ENCODE measurements at regions not wholly inside any gene's neighbourhood (a gene's known extent, or its start where the extent isn't known, plus 50 kb on each side); places are given as distances from the start of the nearest gene placed in this dataset.

DNA sequence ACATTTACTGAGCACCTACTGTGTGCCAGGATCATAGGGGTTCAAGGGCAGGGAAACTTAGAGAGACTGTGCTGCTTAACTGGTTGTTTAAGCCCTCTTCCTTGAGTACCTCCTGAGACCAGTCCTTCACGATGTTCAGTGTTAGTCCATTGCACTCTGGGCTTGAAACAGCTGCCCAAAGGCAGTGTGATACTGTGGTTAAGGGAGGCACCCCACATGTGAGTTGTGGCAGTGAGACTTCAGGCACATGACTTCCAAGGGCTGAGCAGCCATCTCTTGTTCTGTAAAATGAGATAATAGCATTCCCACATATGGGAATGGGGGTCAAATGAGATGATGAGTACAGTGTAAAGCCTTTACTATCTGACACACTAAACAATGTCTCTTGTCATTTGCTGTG lies 75.1 kb downstream of the LINGO1 start:
- no peaks in the 10 kb centered on the region for H3K9me3 Mint-ChIP-seq
- no peak overlapping the region for H3K27ac Mint-ChIP-seq
- H3K27me3 Mint-ChIP-seq (ENCODE audit: low read depth) = no peaks in the 10 kb centered on the region
- no peaks in the 10 kb centered on the region for H3K36me3 Mint-ChIP-seq (ENCODE audit: low read depth)
- intact Hi-C loops (cut with micrococcal nuclease) = no loop called here
- H3K4me3 Mint-ChIP-seq (ENCODE audit: low read depth) = no peak overlapping the region
- no peak for DNase-seq (ENCODE audit: low spot score)
- no peaks in the 10 kb centered on the region for H3K4me1 Mint-ChIP-seq (ENCODE audit: low read depth)

DNA sequence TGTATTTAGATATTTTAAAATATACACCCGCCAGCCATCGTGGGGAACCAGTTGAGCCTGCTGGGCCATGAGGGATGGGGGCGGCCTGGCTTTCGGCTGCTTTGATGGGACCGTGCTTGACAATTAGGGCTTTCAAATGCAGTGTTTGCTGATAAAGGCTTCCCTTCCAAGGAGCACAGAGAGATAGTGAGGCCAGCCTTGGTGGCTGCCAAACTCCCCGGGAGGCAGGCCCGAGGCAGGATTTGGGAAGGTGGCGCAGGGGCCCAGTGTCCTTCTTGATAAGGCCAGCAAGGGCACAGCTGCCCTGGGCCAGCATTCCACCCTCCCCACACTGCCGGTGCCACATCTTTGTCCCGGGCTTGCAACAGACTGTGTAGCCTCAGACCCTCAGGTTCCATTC lies 75.6 kb downstream of the LINGO1 start:
- Mint-ChIP-seq H3K27ac (no peak overlapping the region), H3K4me3 (ENCODE audit: low read depth) (no peak overlapping the region), H3K4me1 (ENCODE audit: low read depth) (no peaks in the 10 kb centered on the region), H3K9me3 (no peaks in the 10 kb centered on the region), H3K27me3 (ENCODE audit: low read depth) (no peaks in the 10 kb centered on the region), H3K36me3 (ENCODE audit: low read depth) (no peaks in the 10 kb centered on the region)
- DNase-seq (ENCODE audit: low spot score) = no peak
- intact Hi-C loops (cut with micrococcal nuclease) = no loop called here

DNA sequence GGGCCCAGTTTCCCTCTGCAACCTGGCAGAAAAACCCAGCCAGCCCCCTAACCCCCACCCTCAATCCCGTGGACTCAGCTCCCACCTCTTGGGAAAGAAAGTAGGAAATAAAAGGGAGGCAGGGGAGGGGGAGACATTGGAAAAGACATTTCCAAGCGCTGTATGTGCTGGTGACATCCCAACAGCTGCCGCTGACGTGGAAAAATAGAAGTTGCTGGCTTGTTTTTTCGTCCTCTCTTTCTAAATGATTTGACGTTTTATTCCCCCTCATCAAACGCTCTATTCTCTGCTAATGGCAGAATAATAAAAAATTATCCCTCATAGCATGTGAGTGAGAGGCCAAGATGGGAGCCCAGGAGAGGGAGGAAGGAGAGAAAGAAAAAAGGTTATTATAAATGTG lies 76.1 kb downstream of the LINGO1 start:
- Mint-ChIP-seq H3K27me3 (ENCODE audit: low read depth) (no peaks in the 10 kb centered on the region), H3K4me1 (ENCODE audit: low read depth) (no peaks in the 10 kb centered on the region), H3K27ac (no peak overlapping the region), H3K36me3 (ENCODE audit: low read depth) (no peaks in the 10 kb centered on the region), H3K9me3 (no peaks in the 10 kb centered on the region), H3K4me3 (ENCODE audit: low read depth) (no peak overlapping the region)
- no peak for DNase-seq (ENCODE audit: low spot score)
- intact Hi-C loops (cut with micrococcal nuclease) = no loop called here

DNA sequence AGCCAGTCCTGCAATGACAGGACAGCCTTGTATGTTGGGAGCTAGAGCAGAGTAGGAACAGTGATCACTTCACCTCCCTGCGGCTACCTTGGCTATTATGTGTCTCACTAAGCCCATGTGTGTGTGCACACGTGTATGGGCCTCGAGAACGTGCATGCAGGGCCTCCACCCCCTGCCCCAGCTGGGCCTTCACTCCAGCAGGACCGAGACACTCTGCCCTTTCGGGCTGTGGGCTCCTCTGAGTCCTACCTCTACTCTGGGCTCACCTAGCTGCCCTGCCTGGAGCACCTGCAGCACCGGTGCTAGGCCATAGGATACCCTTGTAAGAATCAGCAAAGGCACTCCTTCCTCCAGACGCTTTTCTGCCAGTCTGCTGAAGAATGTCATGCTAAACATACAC lies 77.5 kb downstream of the LINGO1 start:
- no peak for DNase-seq (ENCODE audit: low spot score)
- Mint-ChIP-seq H3K4me1 (ENCODE audit: low read depth) (no peaks in the 10 kb centered on the region), H3K27me3 (ENCODE audit: low read depth) (no peaks in the 10 kb centered on the region), H3K27ac (no peak overlapping the region), H3K9me3 (no peaks in the 10 kb centered on the region), H3K36me3 (ENCODE audit: low read depth) (no peaks in the 10 kb centered on the region), H3K4me3 (ENCODE audit: low read depth) (no peak overlapping the region)
- intact Hi-C loops (cut with micrococcal nuclease) = no loop called here

DNA sequence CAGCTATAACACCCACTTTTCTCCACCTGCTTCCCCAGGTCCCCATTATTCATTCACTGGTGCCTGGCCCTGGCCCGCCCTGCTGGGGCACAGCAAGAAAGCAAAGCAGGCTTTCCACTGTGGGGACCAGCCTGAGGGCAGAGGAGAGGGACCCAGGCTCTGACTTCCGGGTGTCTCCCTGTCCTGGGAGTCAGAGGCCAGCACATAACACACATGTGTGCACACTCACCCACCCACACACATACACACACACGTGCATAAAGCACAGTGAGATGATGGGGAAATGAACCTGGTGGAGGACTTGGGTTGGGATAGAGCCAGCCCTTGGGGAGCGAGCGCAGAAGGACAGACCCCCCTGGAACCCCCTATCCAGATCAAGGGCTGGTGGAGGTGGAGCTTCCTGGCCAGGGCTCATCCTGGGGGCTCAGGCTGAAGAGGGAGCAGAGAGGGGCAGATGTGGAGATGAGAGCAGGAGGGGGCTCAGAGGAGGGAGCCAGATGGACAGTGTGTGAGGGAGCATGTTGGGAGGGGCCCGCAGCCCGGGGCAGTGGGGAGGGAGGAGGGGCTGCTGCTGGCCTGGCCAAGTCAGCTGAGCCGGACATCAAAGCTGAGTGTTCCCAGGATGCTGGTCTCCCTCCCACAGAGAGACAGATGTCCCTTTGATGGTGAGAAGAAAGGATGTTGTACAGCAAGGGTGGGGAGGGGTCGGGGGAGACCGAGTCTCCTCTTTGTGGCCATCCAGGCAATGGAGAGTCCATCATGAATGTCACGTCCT lies 78.2 kb downstream of the LINGO1 start:
- no peaks in the 10 kb centered on the region for H3K36me3 Mint-ChIP-seq (ENCODE audit: low read depth)
- no peak overlapping the region for H3K27ac Mint-ChIP-seq
- intact Hi-C loops (cut with micrococcal nuclease) = no loop called here
- DNase-seq (ENCODE audit: low spot score) = no peak
- H3K9me3 Mint-ChIP-seq = no peaks in the 10 kb centered on the region
- no peaks in the 10 kb centered on the region for H3K27me3 Mint-ChIP-seq (ENCODE audit: low read depth)
- no peaks in the 10 kb centered on the region for H3K4me1 Mint-ChIP-seq (ENCODE audit: low read depth)
- no peak overlapping the region for H3K4me3 Mint-ChIP-seq (ENCODE audit: low read depth)

DNA sequence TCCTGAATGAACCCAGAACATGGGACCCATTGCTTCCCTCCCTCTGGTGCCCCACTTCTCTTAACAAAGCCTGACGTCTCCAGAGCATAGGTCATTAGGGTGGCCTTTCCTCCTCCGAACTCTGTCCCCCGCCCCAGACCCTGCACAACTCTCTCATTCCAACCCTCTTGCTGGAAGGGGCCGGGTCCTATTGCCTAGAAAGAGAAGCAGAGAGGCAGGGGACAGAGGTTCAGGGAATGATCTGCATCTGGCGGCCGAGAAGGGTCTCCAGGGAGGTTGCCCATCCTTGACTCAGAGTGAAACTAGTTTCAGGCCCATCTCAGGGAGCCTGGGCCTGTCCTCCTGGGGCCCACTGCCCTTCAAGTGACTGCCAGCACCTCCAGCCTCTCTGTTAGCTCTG lies 79.0 kb downstream of the LINGO1 start:
- no peak overlapping the region for H3K4me3 Mint-ChIP-seq (ENCODE audit: low read depth)
- intact Hi-C loops (cut with micrococcal nuclease) = no loop called here
- no peaks in the 10 kb centered on the region for H3K9me3 Mint-ChIP-seq
- H3K27me3 Mint-ChIP-seq (ENCODE audit: low read depth) = no peaks in the 10 kb centered on the region
- H3K4me1 Mint-ChIP-seq (ENCODE audit: low read depth) = no peaks in the 10 kb centered on the region
- no peak for DNase-seq (ENCODE audit: low spot score)
- H3K27ac Mint-ChIP-seq = no peak overlapping the region
- H3K36me3 Mint-ChIP-seq (ENCODE audit: low read depth) = no peaks in the 10 kb centered on the region

DNA sequence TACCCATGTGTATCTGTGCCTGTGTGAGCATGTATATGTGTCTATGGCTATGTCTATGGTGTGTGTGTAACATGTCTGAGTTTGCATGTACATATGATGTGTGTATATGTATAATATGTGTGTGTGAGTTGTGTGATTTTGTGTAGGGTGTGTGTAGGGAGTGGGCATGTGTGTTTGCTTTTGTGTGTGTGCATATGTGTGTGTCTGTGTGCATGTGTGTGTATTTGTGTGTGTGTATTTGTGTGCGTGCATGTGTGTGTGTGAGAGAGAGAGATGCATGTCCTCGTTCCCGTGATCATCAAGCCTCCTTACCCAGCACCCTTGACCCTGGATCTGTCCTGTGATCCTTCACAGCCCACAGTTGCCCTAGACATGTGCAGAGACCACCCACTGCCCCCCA lies 79.5 kb downstream of the LINGO1 start:
- intact Hi-C loops (cut with micrococcal nuclease) = no loop called here
- Mint-ChIP-seq H3K27ac (no peak overlapping the region), H3K4me3 (ENCODE audit: low read depth) (no peak overlapping the region), H3K36me3 (ENCODE audit: low read depth) (no peaks in the 10 kb centered on the region), H3K27me3 (ENCODE audit: low read depth) (no peaks in the 10 kb centered on the region), H3K9me3 (no peaks in the 10 kb centered on the region), H3K4me1 (ENCODE audit: low read depth) (no peaks in the 10 kb centered on the region)
- no peak for DNase-seq (ENCODE audit: low spot score)

DNA sequence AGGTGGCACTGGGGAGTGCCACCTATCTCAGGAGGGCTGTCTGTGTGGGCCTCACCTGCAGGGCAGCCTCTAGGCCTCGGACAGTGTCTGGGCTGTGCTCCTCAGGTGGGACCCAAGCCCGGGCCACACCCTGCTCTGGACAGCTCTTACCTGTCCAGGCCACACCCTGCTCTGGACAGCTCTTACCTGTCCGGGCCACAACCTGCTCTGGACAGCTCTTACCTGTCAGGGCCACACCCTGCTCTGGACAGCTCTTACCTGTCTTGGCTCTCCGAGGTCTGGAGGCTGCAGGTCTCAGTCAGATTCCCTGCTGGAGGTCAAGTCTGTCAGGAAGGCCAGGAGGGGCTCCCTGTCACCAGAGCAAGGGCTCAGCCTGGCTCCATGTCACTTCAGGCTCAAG lies 80.6 kb downstream of the LINGO1 start:
- DNase-seq (ENCODE audit: low spot score) = no peak
- no peaks in the 10 kb centered on the region for H3K27me3 Mint-ChIP-seq (ENCODE audit: low read depth)
- H3K4me1 Mint-ChIP-seq (ENCODE audit: low read depth) = no peaks in the 10 kb centered on the region
- intact Hi-C loops (cut with micrococcal nuclease) = no loop called here
- no peaks in the 10 kb centered on the region for H3K36me3 Mint-ChIP-seq (ENCODE audit: low read depth)
- H3K4me3 Mint-ChIP-seq (ENCODE audit: low read depth) = no peak overlapping the region
- no peaks in the 10 kb centered on the region for H3K9me3 Mint-ChIP-seq
- H3K27ac Mint-ChIP-seq = no peak overlapping the region

DNA sequence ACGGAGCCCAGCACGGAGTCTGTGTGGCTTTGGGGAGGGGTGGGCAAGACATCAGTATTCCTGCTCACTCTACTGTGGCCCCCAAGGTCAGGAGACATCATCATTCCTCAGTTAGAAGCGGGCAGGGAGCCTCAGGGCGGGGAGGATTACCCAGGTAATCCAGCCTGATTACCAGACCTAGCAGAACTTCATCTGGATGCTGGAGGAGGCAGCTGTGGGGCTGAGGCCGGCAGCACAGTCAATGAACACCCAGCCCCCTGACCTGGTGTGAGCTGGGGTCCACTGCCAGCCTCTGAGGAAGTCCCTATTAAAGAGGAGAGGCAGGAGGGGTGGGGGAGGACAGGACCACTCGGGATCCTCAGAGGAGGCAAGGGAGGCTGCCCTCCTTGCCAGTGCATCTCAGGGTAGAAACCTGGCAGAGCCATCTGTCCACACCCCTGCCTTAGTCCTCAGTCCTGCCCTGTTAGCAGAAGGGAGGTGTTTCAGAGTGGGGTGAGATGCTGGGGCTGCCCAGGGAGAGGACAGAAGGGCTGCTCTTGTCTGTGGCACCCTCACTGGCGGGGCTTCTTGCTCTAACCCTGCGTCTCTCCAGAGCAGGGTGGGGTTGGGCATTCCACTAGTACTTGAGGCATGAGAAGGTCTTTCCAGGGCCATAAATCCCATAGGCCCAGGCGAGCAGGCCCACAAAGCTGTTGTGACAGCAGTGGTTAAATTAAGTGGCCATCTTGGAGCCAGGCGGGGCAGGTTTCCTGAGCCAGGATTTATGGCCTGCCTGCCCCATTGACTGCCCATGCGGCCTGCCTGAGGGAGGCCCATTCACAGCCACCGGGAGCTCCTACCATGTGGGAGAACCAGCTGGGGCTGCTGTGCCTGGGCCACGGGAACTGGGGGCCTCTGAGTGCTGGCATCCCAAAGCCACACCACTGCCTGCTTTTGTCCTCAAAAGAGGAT lies 82.1 kb downstream of the LINGO1 start:
- no peak overlapping the region for H3K4me3 Mint-ChIP-seq (ENCODE audit: low read depth)
- H3K27ac Mint-ChIP-seq = no peak overlapping the region
- H3K4me1 Mint-ChIP-seq (ENCODE audit: low read depth) = no peaks in the 10 kb centered on the region
- peaks cover 2% of the 10 kb centered on the region for H3K27me3 Mint-ChIP-seq (ENCODE audit: low read depth)
- H3K9me3 Mint-ChIP-seq = no peaks in the 10 kb centered on the region
- DNase-seq (ENCODE audit: low spot score) = no peak
- H3K36me3 Mint-ChIP-seq (ENCODE audit: low read depth) = no peaks in the 10 kb centered on the region
- intact Hi-C loops (cut with micrococcal nuclease) = no loop called here

DNA sequence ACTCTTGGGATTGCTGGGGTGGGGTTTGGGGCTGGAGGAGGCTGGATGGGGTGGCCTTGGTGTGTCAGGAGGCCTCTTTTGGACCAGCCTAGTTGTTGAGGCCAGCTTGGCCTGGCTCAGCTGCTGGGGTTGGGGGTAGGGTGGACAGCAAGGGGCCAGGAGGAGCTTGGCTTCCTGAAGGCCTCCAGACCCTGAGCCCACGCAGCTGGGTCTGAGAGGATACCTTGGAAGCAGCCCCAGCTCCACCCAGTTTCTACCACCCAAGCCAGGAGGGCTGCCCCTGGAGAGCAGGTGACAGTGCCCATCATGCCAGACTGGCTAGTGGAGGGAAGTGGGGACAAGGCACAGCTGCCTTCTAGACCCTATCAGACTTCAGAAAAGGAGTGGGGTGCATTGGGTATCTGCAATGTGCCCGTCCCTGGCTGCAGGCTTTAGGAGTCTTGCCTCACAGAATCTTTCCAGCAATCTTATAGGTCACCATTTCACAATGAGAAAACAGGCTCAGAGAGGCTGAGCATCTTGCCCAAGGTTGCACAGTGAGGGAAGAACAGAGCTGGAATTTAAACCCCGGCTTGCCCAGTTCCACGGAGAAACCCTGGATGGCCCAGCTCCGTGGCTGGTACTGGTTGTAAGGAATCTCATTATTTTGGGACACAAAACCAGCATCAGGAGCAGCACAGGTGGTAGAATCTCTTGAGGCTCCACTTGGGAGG lies 83.0 kb downstream of the LINGO1 start:
- Mint-ChIP-seq H3K27ac (no peak overlapping the region), H3K4me3 (ENCODE audit: low read depth) (no peak overlapping the region), H3K27me3 (ENCODE audit: low read depth) (peaks cover 7% of the 10 kb centered on the region), H3K36me3 (ENCODE audit: low read depth) (no peaks in the 10 kb centered on the region), H3K9me3 (no peaks in the 10 kb centered on the region), H3K4me1 (ENCODE audit: low read depth) (no peaks in the 10 kb centered on the region)
- no peak for DNase-seq (ENCODE audit: low spot score)
- intact Hi-C loops (cut with micrococcal nuclease) = no loop called here

DNA sequence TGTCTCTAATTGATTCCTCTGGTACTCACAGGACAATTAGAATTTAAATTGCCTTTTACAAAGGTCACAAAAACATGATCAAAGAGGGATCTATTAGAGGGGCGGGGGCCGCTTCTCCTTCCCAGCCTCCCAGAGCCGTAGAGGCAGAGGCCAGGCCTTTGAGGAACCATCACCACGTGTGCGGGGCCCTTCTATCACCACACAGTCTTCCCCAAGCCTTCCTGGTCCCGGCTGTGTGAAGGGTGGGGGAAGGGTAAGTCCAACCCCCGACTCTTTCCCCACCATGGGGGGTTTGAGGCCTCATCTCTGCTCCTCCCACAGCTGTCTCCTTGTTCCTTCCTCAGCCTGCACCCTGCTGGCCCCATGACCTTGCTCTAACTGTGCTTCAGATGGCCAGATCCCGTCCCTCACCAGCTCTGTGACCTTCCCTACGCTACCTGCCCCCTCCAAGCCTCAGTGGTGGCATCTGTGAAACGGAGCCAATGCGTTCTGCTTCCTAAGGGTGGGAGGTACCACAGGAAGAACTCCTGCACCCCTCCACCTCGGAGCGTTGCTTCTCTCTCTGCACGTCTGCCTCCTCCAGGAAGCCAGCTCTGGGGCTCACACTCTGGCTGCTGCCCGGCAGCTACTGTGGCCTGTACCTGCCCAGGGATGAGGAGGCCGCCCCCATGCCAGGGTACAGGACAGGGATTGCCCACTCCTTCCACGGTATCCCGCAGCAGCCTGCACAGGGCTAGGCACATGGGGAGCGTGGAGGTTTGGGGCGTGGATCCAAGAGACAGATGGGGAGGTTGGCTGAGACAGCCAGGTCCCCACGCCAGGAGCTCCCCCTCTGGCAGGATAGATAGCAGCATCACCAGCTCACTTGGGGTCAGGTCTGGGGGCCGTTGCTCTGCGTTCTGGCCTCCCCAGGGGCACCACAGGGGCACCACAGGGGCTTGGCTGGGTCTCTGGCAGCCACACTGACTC lies 83.8 kb downstream of the LINGO1 start:
- H3K4me3 Mint-ChIP-seq (ENCODE audit: low read depth) = no peak overlapping the region
- intact Hi-C loops (cut with micrococcal nuclease) = no loop called here
- no peaks in the 10 kb centered on the region for H3K4me1 Mint-ChIP-seq (ENCODE audit: low read depth)
- no peaks in the 10 kb centered on the region for H3K9me3 Mint-ChIP-seq
- H3K27me3 Mint-ChIP-seq (ENCODE audit: low read depth) = peaks cover 9% of the 10 kb centered on the region
- no peak for DNase-seq (ENCODE audit: low spot score)
- H3K27ac Mint-ChIP-seq = no peak overlapping the region
- H3K36me3 Mint-ChIP-seq (ENCODE audit: low read depth) = no peaks in the 10 kb centered on the region
